Psoas muscle (tissue), 7 donors: ENCODE measurements at regions not wholly inside any gene's neighbourhood (a gene's known extent, or its start where the extent isn't known, plus 50 kb on each side); places are given as distances from the start of the nearest gene placed in this dataset.
A peak's percentile ranks its signal among the peaks of the same experiment; 100 is the strongest.

Experiments used
- ATAC-seq, 4 donors: fragments of 200-7000 bp; cut with Tn5 transposase; one replicate each; pipeline ENCODE4 v1.9.1; 2020; ENCODE audit warnings: moderate library complexity in 3 of 4, mild to moderate bottlenecking in 2 of 4
- DNase-seq, 2 donors: peaks; one replicate each; pipeline ENCODE4 v3.0.0-alpha.2; 2020
- H3K27ac ChIP-seq: fragments of 200-600 bp; one replicate; pipeline ENCODE4 v1.8.0; 2022
- H3K27me3 ChIP-seq, 3 donors: fragments of 200-600 bp in 1 of 3; one replicate each; pipeline versions ENCODE4 v1.6.1 to v1.8.0; 2013 to 2022; ENCODE audit warnings: low read length in 2 of 3, mild to moderate bottlenecking in 2 of 3, moderate library complexity in 1 of 3; ENCODE audit not compliant: insufficient read depth in 3 of 3
- H3K36me3 ChIP-seq, 2 donors: fragments of 200-600 bp in 1 of 2; one replicate each; pipeline versions ENCODE4 v1.6.1 to v1.8.0; 2013 to 2022; ENCODE audit warnings: low read depth in 1 of 2, mild to moderate bottlenecking in 1 of 2, moderate library complexity in 1 of 2; ENCODE audit not compliant: insufficient read depth in 1 of 2
- H3K4me1 ChIP-seq: fragments of 200-600 bp; one replicate; pipeline ENCODE4 v1.8.0; 2022
- H3K4me3 ChIP-seq: fragments of 200-600 bp; one replicate; pipeline ENCODE4 v1.8.0; 2022; ENCODE audit warnings: mild to moderate bottlenecking
- H3K9me3 ChIP-seq: fragments of 200-600 bp; one replicate; pipeline ENCODE4 v1.8.0; 2022
- CTCF ChIP-seq: fragments of 200-600 bp; IDR thresholded peaks from one replicate; pipeline ENCODE4 v1.8.0; 2022; ENCODE audit warnings: antibody characterized with exemption
- WGBS, 3 donors: extraction: QIAGEN DNeasy Blood & Tissue Kit; methylation state at CpG; one replicate each; pipeline versions ENCODE4 v1.1.6 to v1.1.7; 2013; 5-methylcytosine and 5-hydroxymethylcytosine counted together
- intact Hi-C, 2 donors: fragments of 100-400 bp; cut with DNase I; formaldehyde crosslinking; loops; one replicate each; pipeline versions ENCODE4 v1.11.0 to v1.14.2; 2022
- donor health status: healthy with polysubstance abuse.
- donor health status: DM: no; HTN: no; CAD: no; lungs with moderate emphysema.
- donor health status: Bipolar disorder and iron deficiency.
- donor health status: healthy.
- donor health status: DM: yes; HTN: yes; CAD: no.
- donor health status: DM: no; HTN: no; CAD: no.
- donor health status: DM: yes; HTN: yes; CAD: no.

- H3K4me3 ChIP-seq, result no peak overlapping the region
- WGBS, 3 donors, result 71 to 81% (median 72%) methylated on average over 7 of the region's 7 CpGs
- H3K9me3 ChIP-seq, result no peaks in the 10 kb centered on the region
- ATAC-seq (no peak), DNase-seq (no peak)
- no peaks in the 10 kb centered on the region for H3K27me3 ChIP-seq
- no peak for TF ChIP-seq CTCF
- H3K36me3 ChIP-seq, result no peaks in the 10 kb centered on the region
- no peak overlapping the region for H3K27ac ChIP-seq
- H3K4me1 ChIP-seq, result no peaks in the 10 kb centered on the region
- intact Hi-C loops, result no loop called here
These were observed 130.0 kb upstream of the NTM start for GRCh38 chr11:131240421-131240820.

GRCh38 chr11:131242476-131243000, 127.9 kb upstream of the NTM start:
- Histone ChIP-seq H3K27me3 (peaks cover 0 to 5% (median 0%) of the 10 kb centered on the region in 3 donors), H3K27ac (no peak overlapping the region)
- WGBS, 3 donors, result 50 to 90% (median 60%) methylated on average over 1 of the region's 1 CpG

GRCh38 chr11:131246156-131246555, 124.3 kb upstream of the NTM start:
- no peak for TF ChIP-seq CTCF
- ATAC-seq, result no peak
- no peaks in the 10 kb centered on the region for H3K36me3 ChIP-seq
- H3K9me3 ChIP-seq, result no peaks in the 10 kb centered on the region
- 18 to 26% (median 20%) methylated on average over 3 of the region's 3 CpGs for WGBS, 3 donors
- no peak overlapping the region for H3K27ac ChIP-seq
- no peaks in the 10 kb centered on the region for H3K4me1 ChIP-seq
- peaks cover 0 to 5% (median 0%) of the 10 kb centered on the region in 3 donors for H3K27me3 ChIP-seq
- no peak overlapping the region for H3K4me3 ChIP-seq
- intact Hi-C loops, result no loop called here
- no peak for DNase-seq

More at GRCh38 chr11:131242476-131243000, 127.9 kb upstream of the NTM start:
- intact Hi-C loops, result no loop called here
- ATAC-seq (no peak), DNase-seq (no peak)
- Histone ChIP-seq H3K9me3 (no peaks in the 10 kb centered on the region), H3K4me1 (no peaks in the 10 kb centered on the region), H3K4me3 (no peak overlapping the region), H3K36me3 (no peaks in the 10 kb centered on the region)
- no peak for TF ChIP-seq CTCF

GRCh38 chr11:131246663-131247062, 123.8 kb upstream of the NTM start:
- Histone ChIP-seq H3K4me1 (no peaks in the 10 kb centered on the region), H3K27me3 (peaks cover 0 to 5% (median 0%) of the 10 kb centered on the region in 3 donors), H3K27ac (no peak overlapping the region), H3K9me3 (no peaks in the 10 kb centered on the region), H3K36me3 (no peaks in the 10 kb centered on the region), H3K4me3 (no peak overlapping the region)
- intact Hi-C loops, result no loop called here
- TF ChIP-seq CTCF, result peak; percentile 28
- DNase-seq, result peak; percentile 24 to 63
- 22 to 29% (median 24%) methylated on average over 15 of the region's 15 CpGs for WGBS, 3 donors
- peak in 2 of 4 donors; percentile 54 to 67 for ATAC-seq

GRCh38 chr11:131248588-131248987, 121.8 kb upstream of the NTM start:
- Histone ChIP-seq H3K4me3 (no peak overlapping the region), H3K27ac (no peak overlapping the region), H3K27me3 (peaks cover 0 to 5% (median 0%) of the 10 kb centered on the region in 3 donors), H3K36me3 (no peaks in the 10 kb centered on the region), H3K9me3 (no peaks in the 10 kb centered on the region), H3K4me1 (no peaks in the 10 kb centered on the region)
- intact Hi-C loops, result no loop called here
- WGBS, 3 donors, result 72 to 79% (median 75%) methylated on average over 2 of the region's 2 CpGs
- TF ChIP-seq CTCF, result no peak
- no peak for ATAC-seq
- DNase-seq, result no peak
